K562 (cell line): ENCODE measurements at regions not wholly inside any gene's neighbourhood (a gene's known extent, or its start where the extent isn't known, plus 50 kb on each side); places are given as distances from the start of the nearest gene placed in this dataset.
"Not testable (repeated sequence)": the region's sequence is repeated elsewhere in the genome, so short reads cannot be mapped to it uniquely, and the experiment has no call there.

Experiments used
- ATAC-seq: fragments of 200-7000 bp; cut with Tn5 transposase; 3 replicates; pipeline ENCODE4 v1.9.1; 2020; ENCODE audit warnings: moderate library complexity
- BruUV-seq: library from RNA; stranded (reverse); fragments of 400-500 nt; replicated peaks from 2 replicates; lab custom pipeline; 2021; lab: Mats Ljungman, UMichigan
- CTCF ChIA-PET: fragments of 300-600 bp; formaldehyde crosslinking; extraction: SDS; loops from one replicate; lab custom pipeline; 2021; ENCODE audit warnings: low intra/inter-chr PET ratio; lab: Yijun Ruan, JAX
- POLR2A ChIA-PET: fragments of 300-600, 350-650 bp; sonication (Branson Sonifier 250); formaldehyde crosslinking; extraction: SDS; loops from one replicate; lab custom pipeline; 2021; ENCODE audit warnings: antibody characterized with exemption, inconsistent platforms; lab: Yijun Ruan, JAX
- DNase-seq, 4 experiments: peaks; one replicate each; pipeline versions ENCODE4 v3.0.0 to v3.0.0-alpha.2; 2011 to 2018; ENCODE audit warnings: low spot score in 3 of 4, mixed read lengths in 3 of 4; ENCODE audit errors: extremely low read depth in 1 of 4
- FAIRE-seq: peaks from 2 replicates; lab custom pipeline; 2011; peaks lifted over from hg19 to GRCh38; lab: Jason Lieb, UNC
- H2AFZ ChIP-seq: 2 replicates; pipeline ENCODE4 v1.6.0; 2011; ENCODE audit warnings: low read depth, low read length, control low read depth, inconsistent platforms
- H3K27ac ChIP-seq: fragments of 200-600 bp; 3 replicates; pipeline ENCODE4 v1.8.0; 2011; ENCODE audit warnings: low read depth, mild to moderate bottlenecking, control low read depth, inconsistent platforms, low read length, moderate library complexity, mixed read lengths; ENCODE audit errors: extremely low read depth
- H3K27me3 ChIP-seq, 2 experiments: fragments of 300-600 bp in 1 of 2; 2 replicates in 1 of 2; 3 replicates in 1 of 2; pipeline versions ENCODE4 v1.6.0 to v1.8.0; 2011; ENCODE audit warnings: inconsistent platforms in 2 of 2, low read length in 2 of 2, mild to moderate bottlenecking in 1 of 2, mixed read lengths in 1 of 2, moderate library complexity in 1 of 2; ENCODE audit not compliant: control insufficient read depth in 2 of 2, insufficient read depth in 2 of 2
- H3K36me3 ChIP-seq: fragments of 300-600 bp; 3 replicates; pipeline ENCODE4 v1.8.0; 2011; ENCODE audit warnings: mild to moderate bottlenecking, low read length, inconsistent platforms; ENCODE audit not compliant: control insufficient read depth, insufficient read depth
- H3K4me1 ChIP-seq, 2 experiments: fragments of 200-600 bp in 1 of 2; replicated peaks in 1 of 2; 2 replicates in 1 of 2; 3 replicates in 1 of 2; pipeline versions ENCODE4 v1.5.1 to v1.8.0; 2011; ENCODE audit warnings: inconsistent platforms in 2 of 2, low read length in 2 of 2, mild to moderate bottlenecking in 1 of 2, mixed read lengths in 1 of 2, moderate library complexity in 1 of 2; ENCODE audit not compliant: control insufficient read depth in 2 of 2, insufficient read depth in 2 of 2
- H3K4me2 ChIP-seq: 2 replicates; pipeline ENCODE4 v1.6.1; 2011; ENCODE audit warnings: low read length, control low read depth, inconsistent platforms, mixed read lengths; ENCODE audit not compliant: insufficient read depth
- H3K4me3 ChIP-seq: fragments of 200-600 bp; sonication (generic), shearing (Covaris generic); 2 replicates; pipeline ENCODE4 v1.5.1; 2016; ENCODE audit warnings: control low read depth, inconsistent platforms
- H3K79me2 ChIP-seq: fragments of 200-600 bp; 3 replicates; pipeline ENCODE4 v1.8.0; 2011; ENCODE audit warnings: low read length, inconsistent platforms; ENCODE audit not compliant: control insufficient read depth, insufficient read depth
- H3K9ac ChIP-seq, 2 experiments: 2 replicates each; pipeline versions ENCODE4 v1.6.0 to v1.6.1; 2011; ENCODE audit warnings: low read depth in 2 of 2, low read length in 2 of 2, control low read depth in 1 of 2, inconsistent platforms in 1 of 2, mild to moderate bottlenecking in 1 of 2, mixed read lengths in 1 of 2; ENCODE audit not compliant: insufficient read depth in 1 of 2
- H3K9me1 ChIP-seq: one replicate; pipeline ENCODE4 v1.6.0; 2011; ENCODE audit warnings: inconsistent platforms, mild to moderate bottlenecking, low read length, moderate library complexity; ENCODE audit not compliant: control insufficient read depth, insufficient read depth
- H3K9me3 ChIP-seq: replicated peaks from 2 replicates; pipeline ENCODE4 v1.5.1; 2011; ENCODE audit warnings: low read depth, low read length, inconsistent platforms; ENCODE audit not compliant: control insufficient read depth, insufficient read depth
- H4K20me1 ChIP-seq: replicated peaks from 2 replicates; pipeline ENCODE4 v1.6.1; 2011; ENCODE audit warnings: low read length, inconsistent platforms, mixed read lengths; ENCODE audit not compliant: control insufficient read depth, insufficient read depth
- CEBPB ChIP-seq: fragments of 450-650 bp; IDR thresholded peaks from 2 replicates; pipeline ENCODE4 v1.6.1; 2016; ENCODE audit warnings: missing genetic modification characterization, missing compliant biosample characterization
- GABPA ChIP-seq: fragments of 200-800 bp; sonication (Bioruptor generic); conservative IDR thresholded peaks from 2 replicates; pipeline ENCODE4 v1.6.1; 2016; ENCODE audit warnings: low read depth, missing genetic modification characterization, missing compliant biosample characterization
- KLF13 ChIP-seq: fragments of 450-650 bp; IDR thresholded peaks from 2 replicates; pipeline ENCODE4 v1.6.1; 2016; ENCODE audit warnings: missing genetic modification characterization, low read depth, mild to moderate bottlenecking, missing compliant biosample characterization, moderate library complexity, borderline replicate concordance
- MAFF ChIP-seq: IDR thresholded peaks from 2 replicates; pipeline ENCODE4 v1.6.1; 2012; ENCODE audit warnings: low read length, improper control_type of control experiment
- NFATC3 ChIP-seq: fragments of 450-650 bp; IDR thresholded peaks from 2 replicates; pipeline ENCODE4 v1.6.1; 2017; ENCODE audit warnings: mild to moderate bottlenecking
- POLR2H ChIP-seq: IDR thresholded peaks from 2 replicates; pipeline ENCODE4 v1.6.1; 2016; ENCODE audit warnings: missing genetic modification characterization, low read depth, mild to moderate bottlenecking, control low read depth, missing compliant biosample characterization, moderate library complexity
- RAD51 ChIP-seq: fragments of 450-650 bp; IDR thresholded peaks from 2 replicates; pipeline ENCODE4 v1.7.1; 2016; ENCODE audit warnings: low read depth, mild to moderate bottlenecking, borderline replicate concordance
- SMARCE1 ChIP-seq: fragments of 450-650 bp; IDR thresholded peaks from 2 replicates; pipeline ENCODE4 v1.7.1; 2016; ENCODE audit warnings: mild to moderate bottlenecking
- STAT5B ChIP-seq: fragments of 250-450 bp; sonication (Bioruptor Pico); IDR thresholded peaks from 2 replicates; pipeline ENCODE4 v1.8.0; 2021; ENCODE audit warnings: mild to moderate bottlenecking, inconsistent platforms
- ZFX ChIP-seq: sonication (generic); formaldehyde crosslinking; IDR thresholded peaks from 2 replicates; pipeline ENCODE4 v1.8.0; 2022; ENCODE audit warnings: mild to moderate bottlenecking, missing genetic modification reagents, moderate library complexity
- ZNF140 ChIP-seq: fragments of 250-450 bp; sonication (Bioruptor Pico); IDR thresholded peaks from 2 replicates; pipeline ENCODE4 v1.8.0; 2021; ENCODE audit warnings: moderate library complexity, mild to moderate bottlenecking, inconsistent platforms
- ZNF780A ChIP-seq: fragments of 250-450 bp; sonication (Bioruptor Pico); IDR thresholded peaks from 2 replicates; pipeline ENCODE4 v1.5.0; 2021; ENCODE audit warnings: mild to moderate bottlenecking
- WGBS: fragments of 100-300 bp; shearing (Covaris generic); methylation state at CpG from one replicate; pipeline ENCODE4 v1.1.6; 2016; ENCODE audit warnings: low coverage, mixed read lengths; ENCODE audit not compliant: insufficient coverage; ENCODE audit errors: missing lambda C conversion rate; 5-methylcytosine and 5-hydroxymethylcytosine counted together
- in situ Hi-C: fragments of 300-500 bp; cut with MboI; formaldehyde crosslinking; loops from 4 replicates; pipeline ENCODE4 v1.15.0; 2018; ENCODE audit warnings: inconsistent platforms, mixed read lengths
- intact Hi-C: fragments of 100-400 bp; cut with micrococcal nuclease; formaldehyde crosslinking; loops from 2 replicates; pipeline ENCODE4 v1.14.2; 2022

GRCh38 chr19:20273376-20273775 is 106.4 kb downstream of the ZNF486 start:
- DNase-seq = no peak
- no peak for TF ChIP-seq KLF13 (tag)
- no peak for TF ChIP-seq SMARCE1
- TF ChIP-seq ZNF140 (CRISPR knock-in tag) = no peak
- no peak for TF ChIP-seq CEBPB (tag)
- no peak for TF ChIP-seq POLR2H
- no peak for TF ChIP-seq MAFF
- no peak for TF ChIP-seq GABPA (tag)
- TF ChIP-seq NFATC3 = no peak
- TF ChIP-seq ZNF780A (CRISPR knock-in tag) = no peak
- TF ChIP-seq RAD51 = no peak
- TF ChIP-seq ZFX (CRISPR knock-in tag) = no peak
- TF ChIP-seq STAT5B = no peak
- ATAC-seq = no peak
- Histone ChIP-seq H3K9ac (no peak overlapping the region), H3K27ac (no peak overlapping the region), H3K9me3 (no peaks in the 10 kb centered on the region), H3K36me3 (no peaks in the 10 kb centered on the region), H3K9me1 (no peaks in the 10 kb centered on the region), H3K4me3 (no peak overlapping the region), H3K27me3 (no peaks in the 10 kb centered on the region), H3K4me1 (no peaks in the 10 kb centered on the region), H4K20me1 (no peaks in the 10 kb centered on the region), H3K79me2 (no peaks in the 10 kb centered on the region), H3K4me2 (no peak overlapping the region), H2AFZ (no peak overlapping the region)
- intact Hi-C loops = no loop called here
- no TSS peak for BruUV-seq
- 0% methylated on average over 3 of the region's 3 CpGs for WGBS
- POLR2A ChIA-PET = no interaction called here
- in situ Hi-C loops = no loop called here
- CTCF ChIA-PET = no interaction called here
- FAIRE-seq = no peak

GRCh38 chr19:20272627-20273010 is 105.6 kb downstream of the ZNF486 start:
- CTCF ChIA-PET, H3K9me3 ChIP-seq, H3K9me1 ChIP-seq, POLR2A ChIA-PET, H3K36me3 ChIP-seq, H4K20me1 ChIP-seq, H3K4me2 ChIP-seq, H3K4me3 ChIP-seq, DNase-seq, H3K9ac ChIP-seq, FAIRE-seq, BruUV-seq, H3K27me3 ChIP-seq, H3K27ac ChIP-seq, intact Hi-C loops, H2AFZ ChIP-seq, H3K4me1 ChIP-seq, ATAC-seq, H3K79me2 ChIP-seq, in situ Hi-C loops: not testable (repeated sequence)
- 6% methylated on average over 8 of the region's 8 CpGs for WGBS

- FAIRE-seq, H3K79me2 ChIP-seq, H3K27me3 ChIP-seq, H3K4me2 ChIP-seq, H2AFZ ChIP-seq, H3K27ac ChIP-seq, intact Hi-C loops, DNase-seq, CTCF ChIA-PET, H4K20me1 ChIP-seq, in situ Hi-C loops, H3K4me3 ChIP-seq, ATAC-seq, H3K9me3 ChIP-seq, H3K4me1 ChIP-seq, BruUV-seq, H3K9me1 ChIP-seq, H3K36me3 ChIP-seq, H3K9ac ChIP-seq, POLR2A ChIA-PET: not testable (repeated sequence)
- 10% methylated on average over 7 of the region's 7 CpGs for WGBS
Observed at GRCh38 chr19:20271927-20272626, 105.1 kb downstream of the ZNF486 start.
